ENCODE measurements at regions not wholly inside any gene's neighbourhood (a gene's known extent, or its start where the extent isn't known, plus 50 kb on each side); places are given as distances from the start of the nearest gene placed in this dataset.

- no peak overlapping the region for H3K4me3 ChIP-seq (ENCODE audit: low read length)
- TF ChIP-seq CTCF (conservative IDR thresholded peaks at IDR 0.05; ENCODE audit: low read depth, low read length): no peak
- DNase-seq (ENCODE audit: low read depth): no peak
Measured at GRCh38 chr5:120738568-120738967, 274.5 kb downstream of the PRR16 start.

- TF ChIP-seq CTCF (conservative IDR thresholded peaks at IDR 0.05; ENCODE audit: low read depth, low read length): no peak
- no peak overlapping the region for H3K4me3 ChIP-seq (ENCODE audit: low read length)
Measured at GRCh38 chr5:120740989-120741388, 276.9 kb downstream of the PRR16 start.

GRCh38 chr5:120748474-120748873, 284.4 kb downstream of the PRR16 start:
- DNase-seq (ENCODE audit: low read depth): no peak
- H3K4me3 ChIP-seq (ENCODE audit: low read length): no peak overlapping the region
- no peak for TF ChIP-seq CTCF (conservative IDR thresholded peaks at IDR 0.05; ENCODE audit: low read depth, low read length)

More at GRCh38 chr5:120740989-120741388, 276.9 kb downstream of the PRR16 start:
- no peak for DNase-seq (ENCODE audit: low read depth)

- DNase-seq (ENCODE audit: low read depth): no peak
- H3K4me3 ChIP-seq (ENCODE audit: low read length): no peak overlapping the region
- no peak for TF ChIP-seq CTCF (conservative IDR thresholded peaks at IDR 0.05; ENCODE audit: low read depth, low read length)
Measured at GRCh38 chr5:120749737-120750136, 285.6 kb downstream of the PRR16 start.

GRCh38 chr5:120759587-120759986, 295.5 kb downstream of the PRR16 start:
- no peak for TF ChIP-seq CTCF (conservative IDR thresholded peaks at IDR 0.05; ENCODE audit: low read depth, low read length)
- no peak for DNase-seq (ENCODE audit: low read depth)
- H3K4me3 ChIP-seq (ENCODE audit: low read length): no peak overlapping the region

- DNase-seq (ENCODE audit: low read depth): no peak
- TF ChIP-seq CTCF (conservative IDR thresholded peaks at IDR 0.05; ENCODE audit: low read depth, low read length): no peak
Measured at GRCh38 chr5:120761986-120762385, 297.9 kb downstream of the PRR16 start.

GRCh38 chr5:120765189-120765588, 301.1 kb downstream of the PRR16 start:
- H3K4me3 ChIP-seq (ENCODE audit: low read length): no peak overlapping the region
- TF ChIP-seq CTCF (conservative IDR thresholded peaks at IDR 0.05; ENCODE audit: low read depth, low read length): no peak
- DNase-seq (ENCODE audit: low read depth): no peak

More at GRCh38 chr5:120761986-120762385, 297.9 kb downstream of the PRR16 start:
- no peak overlapping the region for H3K4me3 ChIP-seq (ENCODE audit: low read length)
